HepG2 (cell line): ENCODE measurements at regions not wholly inside any gene's neighbourhood (a gene's known extent, or its start where the extent isn't known, plus 50 kb on each side); places are given as distances from the start of the nearest gene placed in this dataset.

Source experiments
- ATAC-seq: fragments of 200-7000 bp; cut with Tn5 transposase; 3 replicates; pipeline ENCODE4 v1.9.1; 2020; ENCODE audit warnings: mild to moderate bottlenecking, moderate library complexity
- BruUV-seq: library from RNA; stranded (reverse); fragments of 400-500 nt; replicated peaks from 2 replicates; lab custom pipeline; 2021; lab: Mats Ljungman, UMichigan
- CTCF ChIA-PET: fragments of 300-600 bp; formaldehyde crosslinking; extraction: SDS; loops from one replicate; lab custom pipeline; 2021; ENCODE audit warnings: low total read pairs, inconsistent platforms, low intra/inter-chr PET ratio; lab: Yijun Ruan, JAX
- POLR2A ChIA-PET: fragments of 350-600 bp; sonication (Branson Sonifier 250); formaldehyde crosslinking; loops from one replicate; lab custom pipeline; 2020; ENCODE audit warnings: antibody characterized with exemption, inconsistent platforms; lab: Yijun Ruan, JAX
- DNase-seq: peaks from one replicate; pipeline ENCODE4 v3.0.0-alpha.2; 2015; ENCODE audit warnings: low spot score
- FAIRE-seq: peaks from 3 replicates; lab custom pipeline; 2011; peaks lifted over from hg19 to GRCh38; lab: Jason Lieb, UNC
- H2AFZ ChIP-seq: one replicate; pipeline ENCODE4 v1.6.1; 2011; ENCODE audit warnings: low read length, inconsistent platforms
- H3K27ac ChIP-seq: fragments of 300-600 bp; 3 replicates; pipeline ENCODE4 v1.8.0; 2011; ENCODE audit warnings: mixed run types, mild to moderate bottlenecking, mixed read lengths, low read length, inconsistent platforms; ENCODE audit not compliant: insufficient read depth; ENCODE audit errors: extremely low read length
- H3K27me3 ChIP-seq, 2 experiments: fragments of 200-600 bp in 1 of 2; 2 replicates in 1 of 2; 3 replicates in 1 of 2; pipeline versions ENCODE4 v1.6.0 to v1.8.0; 2011; ENCODE audit warnings: low read length in 2 of 2, mild to moderate bottlenecking in 2 of 2, moderate library complexity in 2 of 2, inconsistent platforms in 1 of 2; ENCODE audit not compliant: insufficient read depth in 2 of 2, control insufficient read depth in 1 of 2
- H3K36me3 ChIP-seq, 2 experiments: fragments of 200-600 bp in 1 of 2; replicated peaks in 1 of 2; 2 replicates in 1 of 2; 3 replicates in 1 of 2; pipeline versions ENCODE4 v1.5.1 to v1.8.0; 2011; ENCODE audit warnings: low read length in 2 of 2, inconsistent platforms in 1 of 2; ENCODE audit not compliant: insufficient read depth in 2 of 2, control insufficient read depth in 1 of 2
- H3K4me1 ChIP-seq: 2 replicates; pipeline ENCODE4 v1.5.1; 2012; ENCODE audit warnings: low read length, inconsistent platforms; ENCODE audit not compliant: insufficient read depth
- H3K4me2 ChIP-seq: 2 replicates; pipeline ENCODE4 v1.6.0; 2011; ENCODE audit warnings: low read depth, low read length, inconsistent platforms
- H3K4me3 ChIP-seq, 3 experiments: fragments of 200-600 bp in 1 of 3; sonication (generic), shearing (Covaris generic) in 1 of 3; replicated peaks in 1 of 3; 2 replicates each; pipeline ENCODE4 v1.5.1; 2011 to 2016; ENCODE audit warnings: low read length in 3 of 3, inconsistent platforms in 2 of 3, low read depth in 2 of 3, mild to moderate bottlenecking in 2 of 3, control low read depth in 1 of 3, mixed read lengths in 1 of 3; ENCODE audit not compliant: insufficient read depth in 1 of 3
- H3K79me2 ChIP-seq: one replicate; pipeline ENCODE4 v1.6.1; 2011; ENCODE audit warnings: low read length, inconsistent platforms; ENCODE audit not compliant: insufficient read depth
- H3K9ac ChIP-seq: 2 replicates; pipeline ENCODE4 v1.6.0; 2011; ENCODE audit warnings: mild to moderate bottlenecking, low read depth, low read length, inconsistent platforms; ENCODE audit not compliant: insufficient read depth
- H3K9me3 ChIP-seq: 2 replicates; pipeline ENCODE4 v1.5.1; 2012; ENCODE audit warnings: mild to moderate bottlenecking, low read length
- H4K20me1 ChIP-seq: 2 replicates; pipeline ENCODE4 v1.6.0; 2011; ENCODE audit warnings: inconsistent platforms, mild to moderate bottlenecking, low read length, moderate library complexity; ENCODE audit not compliant: insufficient read depth
- ATF3 ChIP-seq: sonication (generic); formaldehyde crosslinking; IDR thresholded peaks from 2 replicates; pipeline ENCODE4 v1.4.0; 2020; ENCODE audit warnings: missing genetic modification reagents
- CTCF ChIP-seq: sonication (generic); formaldehyde crosslinking; IDR thresholded peaks from 2 replicates; pipeline ENCODE4 v1.5.0; 2020; ENCODE audit warnings: mild to moderate bottlenecking, missing genetic modification reagents, moderate library complexity
- FOSL2 ChIP-seq: sonication (generic); formaldehyde crosslinking; IDR thresholded peaks from 2 replicates; pipeline ENCODE4 v1.4.0; 2020; ENCODE audit warnings: missing genetic modification reagents
- RAD21 ChIP-seq: fragments of 450-650 bp; formaldehyde crosslinking; IDR thresholded peaks from 2 replicates; pipeline ENCODE4 v1.5.0; 2020; ENCODE audit warnings: mild to moderate bottlenecking
- SAP130 ChIP-seq: IDR thresholded peaks from 2 replicates; pipeline ENCODE4 v1.6.1; 2016; ENCODE audit warnings: low read depth
- STAG1 ChIP-seq: sonication (generic); formaldehyde crosslinking; IDR thresholded peaks from 2 replicates; pipeline ENCODE4 v1.4.0; 2020; ENCODE audit warnings: missing genetic modification reagents
- ZNF382 ChIP-seq: sonication (generic); formaldehyde crosslinking; IDR thresholded peaks from 2 replicates; pipeline ENCODE4 v1.5.0; 2020; ENCODE audit warnings: missing genetic modification reagents, mild to moderate bottlenecking, borderline replicate concordance
- ZNF614 ChIP-seq: IDR thresholded peaks from 2 replicates; pipeline ENCODE4 v1.6.1; 2018; ENCODE audit warnings: missing biosample characterization, missing genetic modification reagents, inconsistent platforms, borderline replicate concordance
- ZNF7 ChIP-seq: IDR thresholded peaks from 2 replicates; pipeline ENCODE4 v1.6.1; 2016; ENCODE audit warnings: missing biosample characterization, missing genetic modification reagents
- WGBS: methylation state at CpG from one replicate; pipeline ENCODE4 v1.1.6; 2017; ENCODE audit warnings: low lambda C conversion rate; 5-methylcytosine and 5-hydroxymethylcytosine counted together
- in situ Hi-C: cut with HindIII; loops from 2 replicates; pipeline ENCODE4 v1.10.0; 2017; ENCODE audit warnings: low pct_unique_long_range_greater_than_20kb; ENCODE audit not compliant: extremely low pct_ligation_motif_present
- intact Hi-C: fragments of 100-400 bp; cut with micrococcal nuclease; formaldehyde crosslinking; loops from one replicate; pipeline ENCODE4 v1.10.0; 2022; ENCODE audit not compliant: unreplicated experiment

- in situ Hi-C loops, result no loop called here
- Histone ChIP-seq H3K4me1 (no peaks in the 10 kb centered on the region), H3K36me3 (no peaks in the 10 kb centered on the region), H3K27ac (no peak overlapping the region), H3K9me3 (no peaks in the 10 kb centered on the region), H3K4me3 (no peak overlapping the region), H3K9ac (no peak overlapping the region), H2AFZ (no peak overlapping the region), H4K20me1 (0 out of 2 replicates have a peak, but pooled peaks cover 3% of the 10 kb centered on the region), H3K79me2 (no peaks in the 10 kb centered on the region), H3K4me2 (no peak overlapping the region), H3K27me3 (peaks cover 0 to 4% of the 10 kb centered on the region in 2 experiments; a peak in 1 of 5 replicates)
- peak; percentile 38 for DNase-seq
- WGBS, result 22% methylated on average over 6 of the region's 7 CpGs
- ChIA-PET POLR2A (no interaction called here), CTCF (interaction anchor here (1.2 kb wide), 1 partner anchor 358 kb away, joined by 4 read pairs; no protein-coding TSS in a partner anchor)
- no TSS peak for BruUV-seq
- peak; percentile 28 for FAIRE-seq
- peak; percentile 70 for TF ChIP-seq FOSL2 (CRISPR knock-in tag)
- TF ChIP-seq RAD21 (CRISPR knock-in tag), result peak; percentile 36; the same call in 1 of the 2 replicates
- peak; percentile 49 for TF ChIP-seq CTCF (CRISPR knock-in tag)
- TF ChIP-seq ZNF614 (CRISPR knock-in tag), result no peak
- TF ChIP-seq STAG1, result peak; percentile 68
- no peak for TF ChIP-seq ZNF382 (CRISPR knock-in tag)
- TF ChIP-seq ATF3 (CRISPR knock-in tag), result 0 out of 2 replicates have a peak, but pooled peaks have one; percentile 48
- TF ChIP-seq ZNF7, result peak; percentile 86
- no peak for TF ChIP-seq SAP130 (CRISPR knock-in tag)
- intact Hi-C loops, result loop anchor here (10.0 kb wide), 1 partner anchor 469 kb away; no protein-coding TSS in a partner anchor
- ATAC-seq, result peak; percentile 98
Observed at GRCh38 chr11:127074151-127074761, 73.7 kb upstream of the KIRREL3 start.
